Neural progenitor cell (in vitro differentiated cells): ENCODE measurements at regions not wholly inside any gene's neighbourhood (a gene's known extent, or its start where the extent isn't known, plus 50 kb on each side); places are given as distances from the start of the nearest gene placed in this dataset.

Experiments used
- EZH2phosphoT487 ChIP-seq: fragments of 200-600 bp; sonication (generic); IDR thresholded peaks from 2 replicates; pipeline ENCODE4 v1.6.1; 2017; ENCODE audit warnings: antibody characterized with exemption
- TF ChIP-seq, protein P1 (sequence below): fragments of 200-600 bp; sonication (generic); IDR thresholded peaks from 2 replicates; pipeline ENCODE4 v1.5.1; 2017; ENCODE audit warnings: antibody characterized with exemption, mild to moderate bottlenecking

DNA sequence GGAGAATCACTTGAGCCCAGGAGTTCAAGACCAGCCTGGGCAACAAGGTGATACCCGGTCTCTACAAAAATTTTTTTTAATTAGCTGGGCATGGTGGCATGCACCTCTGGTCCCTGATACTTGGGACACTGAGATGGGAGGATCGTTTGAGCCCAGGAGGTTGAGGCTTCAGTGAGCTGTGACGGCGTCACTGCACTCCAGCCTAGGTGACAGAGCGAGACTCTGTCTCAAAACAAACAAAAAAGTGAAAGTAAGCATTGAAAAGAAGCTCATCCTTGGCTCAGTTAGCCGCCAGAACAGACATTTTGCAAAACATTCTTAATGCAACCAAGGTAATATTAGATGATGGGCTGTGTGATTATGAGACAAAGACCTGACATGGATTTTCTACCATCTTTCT is 223.3 kb upstream of the VCX3A start:
- TF ChIP-seq, protein P1, sequence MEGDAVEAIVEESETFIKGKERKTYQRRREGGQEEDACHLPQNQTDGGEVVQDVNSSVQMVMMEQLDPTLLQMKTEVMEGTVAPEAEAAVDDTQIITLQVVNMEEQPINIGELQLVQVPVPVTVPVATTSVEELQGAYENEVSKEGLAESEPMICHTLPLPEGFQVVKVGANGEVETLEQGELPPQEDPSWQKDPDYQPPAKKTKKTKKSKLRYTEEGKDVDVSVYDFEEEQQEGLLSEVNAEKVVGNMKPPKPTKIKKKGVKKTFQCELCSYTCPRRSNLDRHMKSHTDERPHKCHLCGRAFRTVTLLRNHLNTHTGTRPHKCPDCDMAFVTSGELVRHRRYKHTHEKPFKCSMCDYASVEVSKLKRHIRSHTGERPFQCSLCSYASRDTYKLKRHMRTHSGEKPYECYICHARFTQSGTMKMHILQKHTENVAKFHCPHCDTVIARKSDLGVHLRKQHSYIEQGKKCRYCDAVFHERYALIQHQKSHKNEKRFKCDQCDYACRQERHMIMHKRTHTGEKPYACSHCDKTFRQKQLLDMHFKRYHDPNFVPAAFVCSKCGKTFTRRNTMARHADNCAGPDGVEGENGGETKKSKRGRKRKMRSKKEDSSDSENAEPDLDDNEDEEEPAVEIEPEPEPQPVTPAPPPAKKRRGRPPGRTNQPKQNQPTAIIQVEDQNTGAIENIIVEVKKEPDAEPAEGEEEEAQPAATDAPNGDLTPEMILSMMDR = no peak
- no peak for TF ChIP-seq EZH2phosphoT487
